A673 (cell line): ENCODE measurements at regions not wholly inside any gene's neighbourhood (a gene's known extent, or its start where the extent isn't known, plus 50 kb on each side); places are given as distances from the start of the nearest gene placed in this dataset.

Experiments used
- BruUV-seq: library from RNA; stranded (reverse); fragments of 400-500 nt; replicated peaks from 2 replicates; lab custom pipeline; 2021; lab: Mats Ljungman, UMichigan
- CTCF ChIA-PET: fragments of 300-600 bp; sonication (Branson Sonifier 250); formaldehyde crosslinking; loops from one replicate; lab custom pipeline; 2022; ENCODE audit warnings: antibody characterized with exemption; lab: Charles Lee
- POLR2A ChIA-PET: fragments of 300-600 bp; sonication (Branson Sonifier 250); formaldehyde crosslinking; loops from one replicate; lab custom pipeline; 2022; ENCODE audit warnings: antibody characterized with exemption; ENCODE audit not compliant: low non-redundant PET; lab: Charles Lee
- DNase-seq: peaks from one replicate; pipeline ENCODE4 v3.0.0-alpha.2; 2015; ENCODE audit warnings: low spot score
- H3K27ac ChIP-seq: fragments of 200-600 bp; sonication (generic); 2 replicates; pipeline ENCODE4 v1.5.1; 2016; ENCODE audit warnings: mixed run types, low read depth, mild to moderate bottlenecking, mixed read lengths, antibody characterized with exemption, low read length; ENCODE audit not compliant: poor library complexity, severe bottlenecking
- H3K27me3 ChIP-seq: fragments of 200-600 bp; sonication (generic); replicated peaks from 2 replicates; pipeline ENCODE4 v1.6.1; 2017; ENCODE audit warnings: mixed run types, low read depth, mild to moderate bottlenecking, mixed read lengths, antibody characterized with exemption, low read length; ENCODE audit not compliant: insufficient read depth, poor library complexity
- H3K36me3 ChIP-seq: fragments of 200-600 bp; sonication (generic); 2 replicates; pipeline ENCODE4 v1.6.1; 2016; ENCODE audit warnings: mixed run types, mild to moderate bottlenecking, mixed read lengths, antibody characterized with exemption, low read length; ENCODE audit not compliant: insufficient read depth, poor library complexity, severe bottlenecking
- H3K4me1 ChIP-seq: fragments of 200-600 bp; sonication (generic); 2 replicates; pipeline ENCODE4 v1.6.1; 2017; ENCODE audit warnings: mixed run types, mild to moderate bottlenecking, mixed read lengths, antibody characterized with exemption, low read length; ENCODE audit not compliant: insufficient read depth, poor library complexity, severe bottlenecking
- H3K4me3 ChIP-seq: fragments of 200-600 bp; sonication (generic); 2 replicates; pipeline ENCODE4 v1.5.1; 2016; ENCODE audit warnings: low read depth, mixed run types, mild to moderate bottlenecking, mixed read lengths, low read length; ENCODE audit not compliant: poor library complexity, severe bottlenecking
- H3K9me3 ChIP-seq: fragments of 200-600 bp; sonication (generic); 2 replicates; pipeline ENCODE4 v1.6.1; 2016; ENCODE audit warnings: mixed run types, low read depth, mild to moderate bottlenecking, mixed read lengths, antibody characterized with exemption, low read length; ENCODE audit not compliant: poor library complexity, severe bottlenecking
- CTCF ChIP-seq: fragments of 300-800, 200-600 bp; sonication (generic); conservative IDR thresholded peaks from 2 replicates; pipeline ENCODE4 v1.5.1; 2017; ENCODE audit warnings: low read depth, mild to moderate bottlenecking, antibody characterized with exemption, low read length, moderate library complexity, mixed read lengths
- EZH2 ChIP-seq: fragments of 200-600 bp; sonication (generic); IDR thresholded peaks from 2 replicates; pipeline ENCODE4 v1.6.1; 2017; ENCODE audit warnings: borderline replicate concordance, low read depth, mild to moderate bottlenecking, mixed read lengths, antibody characterized with exemption, low read length; ENCODE audit not compliant: poor library complexity, severe bottlenecking
- intact Hi-C: fragments of 100-400 bp; cut with micrococcal nuclease; formaldehyde crosslinking; loops from one replicate; pipeline ENCODE4 v1.10.0; 2022; ENCODE audit not compliant: unreplicated experiment

GRCh38 chr9:22649384-22649783 is 202.8 kb downstream of the DMRTA1 start:
- DNase-seq = no peak
- Histone ChIP-seq H3K9me3 (no peaks in the 10 kb centered on the region), H3K36me3 (no peaks in the 10 kb centered on the region), H3K4me3 (no peak overlapping the region), H3K4me1 (no peaks in the 10 kb centered on the region), H3K27me3 (no peaks in the 10 kb centered on the region), H3K27ac (no peak overlapping the region)
- ChIA-PET POLR2A (no interaction called here), CTCF (no interaction called here)
- intact Hi-C loops = no loop called here
- BruUV-seq = no TSS peak
- TF ChIP-seq CTCF (no peak), EZH2 (no peak)

GRCh38 chr9:22650145-22650544 is 203.5 kb downstream of the DMRTA1 start:
- no peak for DNase-seq
- Histone ChIP-seq H3K4me3 (no peak overlapping the region), H3K27ac (no peak overlapping the region), H3K9me3 (no peaks in the 10 kb centered on the region), H3K36me3 (no peaks in the 10 kb centered on the region), H3K27me3 (no peaks in the 10 kb centered on the region), H3K4me1 (no peaks in the 10 kb centered on the region)
- intact Hi-C loops = no loop called here
- CTCF ChIA-PET = no interaction called here
- TF ChIP-seq CTCF (no peak), EZH2 (no peak)
- POLR2A ChIA-PET = no interaction called here
- BruUV-seq = no TSS peak

GRCh38 chr9:22650946-22651345 is 204.3 kb downstream of the DMRTA1 start:
- Histone ChIP-seq H3K9me3 (no peaks in the 10 kb centered on the region), H3K4me1 (no peaks in the 10 kb centered on the region), H3K4me3 (no peak overlapping the region), H3K27ac (no peak overlapping the region), H3K27me3 (no peaks in the 10 kb centered on the region), H3K36me3 (no peaks in the 10 kb centered on the region)
- ChIA-PET CTCF (no interaction called here), POLR2A (no interaction called here)
- no TSS peak for BruUV-seq
- intact Hi-C loops = no loop called here
- TF ChIP-seq EZH2 (no peak), CTCF (no peak)
- DNase-seq = no peak
